ENCODE measurements at regions not wholly inside any gene's neighbourhood (a gene's known extent, or its start where the extent isn't known, plus 50 kb on each side); places are given as distances from the start of the nearest gene placed in this dataset.

GRCh38 chr1:22284906-22285548, 142.1 kb upstream of the WNT4 start (continued):
- TF ChIP-seq, protein P1, sequence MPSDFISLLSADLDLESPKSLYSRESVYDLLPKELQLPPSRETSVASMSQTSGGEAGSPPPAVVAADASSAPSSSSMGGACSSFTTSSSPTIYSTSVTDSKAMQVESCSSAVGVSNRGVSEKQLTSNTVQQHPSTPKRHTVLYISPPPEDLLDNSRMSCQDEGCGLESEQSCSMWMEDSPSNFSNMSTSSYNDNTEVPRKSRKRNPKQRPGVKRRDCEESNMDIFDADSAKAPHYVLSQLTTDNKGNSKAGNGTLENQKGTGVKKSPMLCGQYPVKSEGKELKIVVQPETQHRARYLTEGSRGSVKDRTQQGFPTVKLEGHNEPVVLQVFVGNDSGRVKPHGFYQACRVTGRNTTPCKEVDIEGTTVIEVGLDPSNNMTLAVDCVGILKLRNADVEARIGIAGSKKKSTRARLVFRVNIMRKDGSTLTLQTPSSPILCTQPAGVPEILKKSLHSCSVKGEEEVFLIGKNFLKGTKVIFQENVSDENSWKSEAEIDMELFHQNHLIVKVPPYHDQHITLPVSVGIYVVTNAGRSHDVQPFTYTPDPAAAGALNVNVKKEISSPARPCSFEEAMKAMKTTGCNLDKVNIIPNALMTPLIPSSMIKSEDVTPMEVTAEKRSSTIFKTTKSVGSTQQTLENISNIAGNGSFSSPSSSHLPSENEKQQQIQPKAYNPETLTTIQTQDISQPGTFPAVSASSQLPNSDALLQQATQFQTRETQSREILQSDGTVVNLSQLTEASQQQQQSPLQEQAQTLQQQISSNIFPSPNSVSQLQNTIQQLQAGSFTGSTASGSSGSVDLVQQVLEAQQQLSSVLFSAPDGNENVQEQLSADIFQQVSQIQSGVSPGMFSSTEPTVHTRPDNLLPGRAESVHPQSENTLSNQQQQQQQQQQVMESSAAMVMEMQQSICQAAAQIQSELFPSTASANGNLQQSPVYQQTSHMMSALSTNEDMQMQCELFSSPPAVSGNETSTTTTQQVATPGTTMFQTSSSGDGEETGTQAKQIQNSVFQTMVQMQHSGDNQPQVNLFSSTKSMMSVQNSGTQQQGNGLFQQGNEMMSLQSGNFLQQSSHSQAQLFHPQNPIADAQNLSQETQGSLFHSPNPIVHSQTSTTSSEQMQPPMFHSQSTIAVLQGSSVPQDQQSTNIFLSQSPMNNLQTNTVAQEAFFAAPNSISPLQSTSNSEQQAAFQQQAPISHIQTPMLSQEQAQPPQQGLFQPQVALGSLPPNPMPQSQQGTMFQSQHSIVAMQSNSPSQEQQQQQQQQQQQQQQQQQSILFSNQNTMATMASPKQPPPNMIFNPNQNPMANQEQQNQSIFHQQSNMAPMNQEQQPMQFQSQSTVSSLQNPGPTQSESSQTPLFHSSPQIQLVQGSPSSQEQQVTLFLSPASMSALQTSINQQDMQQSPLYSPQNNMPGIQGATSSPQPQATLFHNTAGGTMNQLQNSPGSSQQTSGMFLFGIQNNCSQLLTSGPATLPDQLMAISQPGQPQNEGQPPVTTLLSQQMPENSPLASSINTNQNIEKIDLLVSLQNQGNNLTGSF (CRISPR knock-in tag; IDR thresholded peaks at IDR 0.05) = no peak
- TF ChIP-seq ZNF367 (CRISPR knock-in tag; IDR thresholded peaks at IDR 0.05; ENCODE audit: borderline replicate concordance) (no peak), ZNF589 (CRISPR knock-in tag; conservative IDR thresholded peaks at IDR 0.05) (no peak), KLF6 (CRISPR knock-in tag; IDR thresholded peaks at IDR 0.05) (no peak), U2AF1 (optimal IDR thresholded peaks at IDR 0.05; ENCODE audit: low read depth, low read length) (no peak), ZNF788 (CRISPR knock-in tag; IDR thresholded peaks at IDR 0.05; ENCODE audit: borderline replicate concordance) (no peak), ZNF703 (CRISPR knock-in tag; IDR thresholded peaks at IDR 0.05; ENCODE audit: borderline replicate concordance) (no peak), NFYC (CRISPR knock-in tag; IDR thresholded peaks at IDR 0.05) (no peak)
- TF ChIP-seq, protein P2, sequence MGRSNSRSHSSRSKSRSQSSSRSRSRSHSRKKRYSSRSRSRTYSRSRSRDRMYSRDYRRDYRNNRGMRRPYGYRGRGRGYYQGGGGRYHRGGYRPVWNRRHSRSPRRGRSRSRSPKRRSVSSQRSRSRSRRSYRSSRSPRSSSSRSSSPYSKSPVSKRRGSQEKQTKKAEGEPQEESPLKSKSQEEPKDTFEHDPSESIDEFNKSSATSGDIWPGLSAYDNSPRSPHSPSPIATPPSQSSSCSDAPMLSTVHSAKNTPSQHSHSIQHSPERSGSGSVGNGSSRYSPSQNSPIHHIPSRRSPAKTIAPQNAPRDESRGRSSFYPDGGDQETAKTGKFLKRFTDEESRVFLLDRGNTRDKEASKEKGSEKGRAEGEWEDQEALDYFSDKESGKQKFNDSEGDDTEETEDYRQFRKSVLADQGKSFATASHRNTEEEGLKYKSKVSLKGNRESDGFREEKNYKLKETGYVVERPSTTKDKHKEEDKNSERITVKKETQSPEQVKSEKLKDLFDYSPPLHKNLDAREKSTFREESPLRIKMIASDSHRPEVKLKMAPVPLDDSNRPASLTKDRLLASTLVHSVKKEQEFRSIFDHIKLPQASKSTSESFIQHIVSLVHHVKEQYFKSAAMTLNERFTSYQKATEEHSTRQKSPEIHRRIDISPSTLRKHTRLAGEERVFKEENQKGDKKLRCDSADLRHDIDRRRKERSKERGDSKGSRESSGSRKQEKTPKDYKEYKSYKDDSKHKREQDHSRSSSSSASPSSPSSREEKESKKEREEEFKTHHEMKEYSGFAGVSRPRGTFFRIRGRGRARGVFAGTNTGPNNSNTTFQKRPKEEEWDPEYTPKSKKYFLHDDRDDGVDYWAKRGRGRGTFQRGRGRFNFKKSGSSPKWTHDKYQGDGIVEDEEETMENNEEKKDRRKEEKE (IDR thresholded peaks at IDR 0.05) = no peak
- TF ChIP-seq, protein P3, sequence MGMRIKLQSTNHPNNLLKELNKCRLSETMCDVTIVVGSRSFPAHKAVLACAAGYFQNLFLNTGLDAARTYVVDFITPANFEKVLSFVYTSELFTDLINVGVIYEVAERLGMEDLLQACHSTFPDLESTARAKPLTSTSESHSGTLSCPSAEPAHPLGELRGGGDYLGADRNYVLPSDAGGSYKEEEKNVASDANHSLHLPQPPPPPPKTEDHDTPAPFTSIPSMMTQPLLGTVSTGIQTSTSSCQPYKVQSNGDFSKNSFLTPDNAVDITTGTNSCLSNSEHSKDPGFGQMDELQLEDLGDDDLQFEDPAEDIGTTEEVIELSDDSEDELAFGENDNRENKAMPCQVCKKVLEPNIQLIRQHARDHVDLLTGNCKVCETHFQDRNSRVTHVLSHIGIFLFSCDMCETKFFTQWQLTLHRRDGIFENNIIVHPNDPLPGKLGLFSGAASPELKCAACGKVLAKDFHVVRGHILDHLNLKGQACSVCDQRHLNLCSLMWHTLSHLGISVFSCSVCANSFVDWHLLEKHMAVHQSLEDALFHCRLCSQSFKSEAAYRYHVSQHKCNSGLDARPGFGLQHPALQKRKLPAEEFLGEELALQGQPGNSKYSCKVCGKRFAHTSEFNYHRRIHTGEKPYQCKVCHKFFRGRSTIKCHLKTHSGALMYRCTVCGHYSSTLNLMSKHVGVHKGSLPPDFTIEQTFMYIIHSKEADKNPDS (CRISPR knock-in tag; IDR thresholded peaks at IDR 0.05) = no peak

Data from HepG2 (cell line).